IMR-90 (cell line): ENCODE measurements at regions not wholly inside any gene's neighbourhood (a gene's known extent, or its start where the extent isn't known, plus 50 kb on each side); places are given as distances from the start of the nearest gene placed in this dataset.
A peak's percentile ranks its signal among the peaks of the same experiment; 100 is the strongest.

Experiments
- ATAC-seq: fragments of 200-7000 bp; cut with Tn5 transposase; 2 replicates; pipeline ENCODE4 v1.9.1; 2020; ENCODE audit warnings: low read depth, mild to moderate bottlenecking, moderate library complexity
- BruUV-seq: library from RNA; stranded (reverse); fragments of 400-500 nt; replicated peaks from 2 replicates; lab custom pipeline; 2021; lab: Mats Ljungman, UMichigan
- CTCF ChIA-PET: fragments of 300-600 bp; formaldehyde crosslinking; extraction: SDS; loops from one replicate; lab custom pipeline; 2021; ENCODE audit warnings: antibody characterized with exemption; lab: Yijun Ruan, JAX
- POLR2A ChIA-PET: fragments of 300-600 bp; sonication (Branson Sonifier 250); formaldehyde crosslinking; loops from one replicate; lab custom pipeline; 2022; ENCODE audit warnings: antibody characterized with exemption; ENCODE audit not compliant: unreplicated experiment; lab: Charles Lee
- DNase-seq: peaks from one replicate; pipeline ENCODE4 v3.0.0; 2013
- H2AFZ ChIP-seq: replicated peaks from 2 replicates; pipeline ENCODE3; 2013; ENCODE audit warnings: low read length, mild to moderate bottlenecking; ENCODE audit not compliant: poor library complexity
- H2AK5ac ChIP-seq: 2 replicates; pipeline ENCODE4 v1.6.1; 2013; ENCODE audit warnings: low read depth, low read length, inconsistent platforms
- H2AK9ac ChIP-seq: replicated peaks from 2 replicates; pipeline ENCODE3; 2013; ENCODE audit warnings: mild to moderate bottlenecking, low read depth, low read length, moderate library complexity; ENCODE audit not compliant: poor library complexity
- H2BK120ac ChIP-seq: 2 replicates; pipeline ENCODE4 v1.6.1; 2013; ENCODE audit warnings: low read depth, low read length, inconsistent platforms
- H2BK15ac ChIP-seq: 3 replicates; pipeline ENCODE4 v1.6.1; 2013; ENCODE audit warnings: low read depth, low read length, inconsistent platforms
- H2BK20ac ChIP-seq: 2 replicates; pipeline ENCODE4 v1.6.1; 2013; ENCODE audit warnings: low read depth, mild to moderate bottlenecking, inconsistent platforms, low read length, moderate library complexity
- H2BK5ac ChIP-seq: 2 replicates; pipeline ENCODE4 v1.6.1; 2013; ENCODE audit warnings: mild to moderate bottlenecking, low read depth, low read length, inconsistent platforms; ENCODE audit not compliant: poor library complexity, severe bottlenecking
- H3K14ac ChIP-seq: replicated peaks from 2 replicates; pipeline ENCODE4 v1.6.1; 2013; ENCODE audit warnings: low read depth, low read length, inconsistent platforms
- H3K18ac ChIP-seq: 2 replicates; pipeline ENCODE4 v1.6.1; 2013; ENCODE audit warnings: low read depth, low read length, control low read depth
- H3K23ac ChIP-seq: 2 replicates; pipeline ENCODE4 v1.6.1; 2013; ENCODE audit warnings: low read depth, low read length, inconsistent platforms
- H3K27ac ChIP-seq: 2 replicates; pipeline ENCODE4 v1.5.1; 2013; ENCODE audit warnings: mild to moderate bottlenecking, control low read depth, low read length; ENCODE audit not compliant: insufficient read depth
- H3K27me3 ChIP-seq: 2 replicates; pipeline ENCODE4 v1.6.1; 2013; ENCODE audit warnings: low read length; ENCODE audit not compliant: control insufficient read depth, insufficient read depth
- H3K36me3 ChIP-seq: 2 replicates; pipeline ENCODE4 v1.6.1; 2013; ENCODE audit warnings: low read length, mixed read lengths; ENCODE audit not compliant: control insufficient read depth, insufficient read depth
- H3K4ac ChIP-seq: 2 replicates; pipeline ENCODE4 v1.6.1; 2013; ENCODE audit warnings: low read depth, low read length, inconsistent platforms
- H3K4me1 ChIP-seq: 2 replicates; pipeline ENCODE4 v1.6.1; 2013; ENCODE audit warnings: low read length, mixed read lengths; ENCODE audit not compliant: control insufficient read depth, insufficient read depth
- H3K4me2 ChIP-seq: 2 replicates; pipeline ENCODE4 v1.6.1; 2013; ENCODE audit warnings: low read depth, mild to moderate bottlenecking, control low read depth, low read length, moderate library complexity
- H3K4me3 ChIP-seq: 2 replicates; pipeline ENCODE4 v1.5.1; 2013; ENCODE audit warnings: low read depth, mild to moderate bottlenecking, control low read depth, low read length, moderate library complexity; ENCODE audit not compliant: insufficient read depth
- H3K56ac ChIP-seq: 2 replicates; pipeline ENCODE4 v1.6.1; 2013; ENCODE audit warnings: low read length, inconsistent platforms; ENCODE audit not compliant: insufficient read depth; ENCODE audit errors: extremely low read depth
- H3K79me1 ChIP-seq, 2 experiments: 2 replicates each; pipeline ENCODE4 v1.6.1; 2013; ENCODE audit warnings: low read length in 2 of 2, inconsistent platforms in 1 of 2, low read depth in 1 of 2
- H3K9ac ChIP-seq: 2 replicates; pipeline ENCODE4 v1.6.1; 2013; ENCODE audit warnings: low read depth, low read length, control low read depth
- H3K9me1 ChIP-seq: 2 replicates; pipeline ENCODE4 v1.6.1; 2013; ENCODE audit warnings: low read length, inconsistent platforms; ENCODE audit not compliant: insufficient read depth
- H3K9me3 ChIP-seq: 2 replicates; pipeline ENCODE4 v1.6.1; 2013; ENCODE audit warnings: low read length; ENCODE audit not compliant: control insufficient read depth, insufficient read depth
- H4K20me1 ChIP-seq: 2 replicates; pipeline ENCODE4 v1.6.1; 2013; ENCODE audit warnings: low read length, inconsistent platforms; ENCODE audit not compliant: insufficient read depth
- H4K5ac ChIP-seq: 2 replicates; pipeline ENCODE4 v1.6.1; 2013; ENCODE audit warnings: mild to moderate bottlenecking, low read depth, low read length, control low read depth
- H4K8ac ChIP-seq, 2 experiments: 2 replicates each; pipeline ENCODE4 v1.6.1; 2013; ENCODE audit warnings: low read depth in 2 of 2, low read length in 2 of 2, control low read depth in 1 of 2, inconsistent platforms in 1 of 2
- H4K91ac ChIP-seq: 2 replicates; pipeline ENCODE4 v1.6.1; 2013; ENCODE audit warnings: low read depth, low read length, inconsistent platforms; ENCODE audit not compliant: insufficient read depth
- BHLHE40 ChIP-seq: fragments of 150-350 bp; IDR thresholded peaks from 2 replicates; pipeline ENCODE4 v1.6.1; 2016; ENCODE audit warnings: mild to moderate bottlenecking, low read depth, low read length
- CEBPB ChIP-seq: IDR thresholded peaks from 2 replicates; pipeline ENCODE4 v1.6.1; 2012; ENCODE audit warnings: low read depth, low read length, improper control_type of control experiment
- CHD1 ChIP-seq: IDR thresholded peaks from 2 replicates; pipeline ENCODE4 v1.6.1; 2012; ENCODE audit warnings: low read depth, low read length, improper control_type of control experiment
- FOS ChIP-seq: fragments of 150-350 bp; IDR thresholded peaks from 2 replicates; pipeline ENCODE4 v1.6.1; 2016; ENCODE audit warnings: low read depth, low read length
- MAFK ChIP-seq: IDR thresholded peaks from 2 replicates; pipeline ENCODE4 v1.6.1; 2012; ENCODE audit warnings: low read depth, low read length, improper control_type of control experiment
- MAZ ChIP-seq: IDR thresholded peaks from 2 replicates; pipeline ENCODE4 v1.6.1; 2012; ENCODE audit warnings: low read depth, mild to moderate bottlenecking, low read length, improper control_type of control experiment, moderate library complexity, borderline replicate concordance
- MXI1 ChIP-seq: IDR thresholded peaks from 2 replicates; pipeline ENCODE4 v1.6.1; 2012; ENCODE audit warnings: low read depth, mild to moderate bottlenecking, low read length, moderate library complexity, borderline replicate concordance
- NFE2L2 ChIP-seq: fragments of 150-350 bp; IDR thresholded peaks from 2 replicates; pipeline ENCODE4 v1.6.1; 2016; ENCODE audit warnings: low read depth, mild to moderate bottlenecking, low read length
- POLR2A ChIP-seq: IDR thresholded peaks from 2 replicates; pipeline ENCODE4 v1.6.1; 2012; ENCODE audit warnings: mild to moderate bottlenecking, low read depth, low read length
- RAD21 ChIP-seq: IDR thresholded peaks from 2 replicates; pipeline ENCODE4 v1.6.1; 2012; ENCODE audit warnings: low read length, improper control_type of control experiment
- RCOR1 ChIP-seq: IDR thresholded peaks from 2 replicates; pipeline ENCODE4 v1.6.1; 2012; ENCODE audit warnings: mild to moderate bottlenecking, low read length, improper control_type of control experiment; ENCODE audit not compliant: insufficient replicate concordance
- RFX5 ChIP-seq: IDR thresholded peaks from 2 replicates; pipeline ENCODE4 v1.8.0; 2012; ENCODE audit warnings: low read depth, mild to moderate bottlenecking, low read length, moderate library complexity
- SMC3 ChIP-seq: fragments of 150-350 bp; IDR thresholded peaks from 2 replicates; pipeline ENCODE4 v1.6.1; 2016; ENCODE audit warnings: low read depth, mild to moderate bottlenecking, antibody characterized with exemption, low read length, moderate library complexity
- WGBS, 2 experiments: methylation state at CpG; one replicate each; pipeline versions ENCODE4 v1.1.5 to v1.1.7; 2013; ENCODE audit warnings: missing lambda C conversion rate in 2 of 2; ENCODE audit not compliant: insufficient read length in 1 of 2; ENCODE audit errors: extremely low coverage in 2 of 2; 5-methylcytosine and 5-hydroxymethylcytosine counted together
- dilution Hi-C: fragments of 300-500 bp; cut with HindIII; formaldehyde crosslinking; loops from one replicate; pipeline ENCODE4 v1.14.3; 2018; ENCODE audit warnings: low sequenced_read_pairs; ENCODE audit not compliant: unreplicated experiment
- in situ Hi-C: fragments of 300-500 bp; cut with MboI; formaldehyde crosslinking; loops from 3 replicates; pipeline ENCODE4 v1.14.3; 2019; ENCODE audit warnings: low sequenced_read_pairs, inconsistent platforms, mixed read lengths
- intact Hi-C: fragments of 100-400 bp; cut with micrococcal nuclease; formaldehyde crosslinking; loops from 2 replicates; pipeline ENCODE4 v1.10.0; 2022
- TF ChIP-seq, protein P1 (sequence below): fragments of 150-350 bp; IDR thresholded peaks from 2 replicates; pipeline ENCODE4 v1.6.1; 2016; ENCODE audit warnings: low read depth, mild to moderate bottlenecking, low read length, moderate library complexity, borderline replicate concordance
- TF ChIP-seq, protein P2 (sequence below): fragments of 150-350 bp; IDR thresholded peaks from 2 replicates; pipeline ENCODE4 v1.6.1; 2017; ENCODE audit warnings: mild to moderate bottlenecking, antibody characterized with exemption, low read length, low read depth
- TF ChIP-seq, protein P3 (sequence below): conservative IDR thresholded peaks from 2 replicates; pipeline ENCODE4 v1.5.1; 2012; ENCODE audit warnings: mild to moderate bottlenecking, low read depth, low read length, improper control_type of control experiment

DNA sequence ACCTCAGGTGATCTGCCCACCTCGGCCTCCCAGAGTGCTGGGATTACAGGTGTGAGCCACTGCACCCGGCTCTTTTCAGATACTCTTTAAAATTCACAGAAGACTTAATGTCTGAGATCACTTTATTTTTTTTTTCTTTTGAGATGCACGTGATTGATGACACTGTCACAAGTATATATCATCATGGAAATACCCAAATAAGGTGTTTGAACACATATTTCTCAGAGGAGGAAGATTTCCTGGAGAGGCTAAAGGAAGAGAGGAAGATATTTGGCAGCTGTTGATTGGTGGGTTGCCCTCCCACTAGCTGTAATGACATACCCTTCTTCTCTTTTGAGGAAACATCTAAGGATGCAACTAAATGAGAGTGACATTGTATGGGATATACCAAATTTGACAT, 225.9 kb upstream of the CITED2 start:
- no peak overlapping the region for H2AFZ ChIP-seq
- H3K79me1 ChIP-seq = no peaks in the 10 kb centered on the region
- no peak overlapping the region for H3K4ac ChIP-seq
- H3K56ac ChIP-seq = no peak overlapping the region
- H3K4me2 ChIP-seq = no peak overlapping the region
- WGBS, 2 experiments = no CpG with 5 or more reads among the region's 3 CpGs
- peak overlapping the region; percentile 30; the same call in 1 of the 2 replicates for H2AK5ac ChIP-seq
- H2BK15ac ChIP-seq = no peak overlapping the region
- peaks cover 14% of the 10 kb centered on the region for H3K4me1 ChIP-seq
- no peak overlapping the region for H4K91ac ChIP-seq
- no peaks in the 10 kb centered on the region; the same call in 1 of the 2 replicates for H3K9me1 ChIP-seq
- no peak overlapping the region for H2BK20ac ChIP-seq
- intact Hi-C loops (no loop called here), dilution Hi-C loops (no loop called here), in situ Hi-C loops (no loop called here)
- no peak overlapping the region for H3K23ac ChIP-seq
- BruUV-seq = no TSS peak
- no peak overlapping the region for H3K18ac ChIP-seq
- no peak overlapping the region for H3K27ac ChIP-seq
- no peak overlapping the region for H4K8ac ChIP-seq
- H3K36me3 ChIP-seq = no peaks in the 10 kb centered on the region
- TF ChIP-seq RFX5 (no peak), RAD21 (no peak), CEBPB (no peak), MXI1 (no peak), POLR2A (no peak), MAFK (no peak), SMC3 (no peak), BHLHE40 (no peak), RCOR1 (no peak), FOS (no peak), MAZ (no peak), CHD1 (no peak), NFE2L2 (no peak)
- TF ChIP-seq, protein P1, sequence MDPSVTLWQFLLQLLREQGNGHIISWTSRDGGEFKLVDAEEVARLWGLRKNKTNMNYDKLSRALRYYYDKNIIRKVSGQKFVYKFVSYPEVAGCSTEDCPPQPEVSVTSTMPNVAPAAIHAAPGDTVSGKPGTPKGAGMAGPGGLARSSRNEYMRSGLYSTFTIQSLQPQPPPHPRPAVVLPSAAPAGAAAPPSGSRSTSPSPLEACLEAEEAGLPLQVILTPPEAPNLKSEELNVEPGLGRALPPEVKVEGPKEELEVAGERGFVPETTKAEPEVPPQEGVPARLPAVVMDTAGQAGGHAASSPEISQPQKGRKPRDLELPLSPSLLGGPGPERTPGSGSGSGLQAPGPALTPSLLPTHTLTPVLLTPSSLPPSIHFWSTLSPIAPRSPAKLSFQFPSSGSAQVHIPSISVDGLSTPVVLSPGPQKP = no peak
- TF ChIP-seq, protein P2, sequence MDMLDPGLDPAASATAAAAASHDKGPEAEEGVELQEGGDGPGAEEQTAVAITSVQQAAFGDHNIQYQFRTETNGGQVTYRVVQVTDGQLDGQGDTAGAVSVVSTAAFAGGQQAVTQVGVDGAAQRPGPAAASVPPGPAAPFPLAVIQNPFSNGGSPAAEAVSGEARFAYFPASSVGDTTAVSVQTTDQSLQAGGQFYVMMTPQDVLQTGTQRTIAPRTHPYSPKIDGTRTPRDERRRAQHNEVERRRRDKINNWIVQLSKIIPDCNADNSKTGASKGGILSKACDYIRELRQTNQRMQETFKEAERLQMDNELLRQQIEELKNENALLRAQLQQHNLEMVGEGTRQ = no peak
- TF ChIP-seq, protein P3, sequence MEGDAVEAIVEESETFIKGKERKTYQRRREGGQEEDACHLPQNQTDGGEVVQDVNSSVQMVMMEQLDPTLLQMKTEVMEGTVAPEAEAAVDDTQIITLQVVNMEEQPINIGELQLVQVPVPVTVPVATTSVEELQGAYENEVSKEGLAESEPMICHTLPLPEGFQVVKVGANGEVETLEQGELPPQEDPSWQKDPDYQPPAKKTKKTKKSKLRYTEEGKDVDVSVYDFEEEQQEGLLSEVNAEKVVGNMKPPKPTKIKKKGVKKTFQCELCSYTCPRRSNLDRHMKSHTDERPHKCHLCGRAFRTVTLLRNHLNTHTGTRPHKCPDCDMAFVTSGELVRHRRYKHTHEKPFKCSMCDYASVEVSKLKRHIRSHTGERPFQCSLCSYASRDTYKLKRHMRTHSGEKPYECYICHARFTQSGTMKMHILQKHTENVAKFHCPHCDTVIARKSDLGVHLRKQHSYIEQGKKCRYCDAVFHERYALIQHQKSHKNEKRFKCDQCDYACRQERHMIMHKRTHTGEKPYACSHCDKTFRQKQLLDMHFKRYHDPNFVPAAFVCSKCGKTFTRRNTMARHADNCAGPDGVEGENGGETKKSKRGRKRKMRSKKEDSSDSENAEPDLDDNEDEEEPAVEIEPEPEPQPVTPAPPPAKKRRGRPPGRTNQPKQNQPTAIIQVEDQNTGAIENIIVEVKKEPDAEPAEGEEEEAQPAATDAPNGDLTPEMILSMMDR = no peak
- no peak overlapping the region for H3K4me3 ChIP-seq
- no peak for DNase-seq
- peak overlapping the region; percentile 58; the same call in 1 of the 2 replicates for H2BK120ac ChIP-seq
- no peak overlapping the region for H2BK5ac ChIP-seq
- no peaks in the 10 kb centered on the region for H4K20me1 ChIP-seq
- H3K14ac ChIP-seq = no peak overlapping the region
- ATAC-seq = no peak
- no peak overlapping the region for H2AK9ac ChIP-seq
- H4K5ac ChIP-seq = no peak overlapping the region
- CTCF ChIA-PET = no interaction called here
- no peaks in the 10 kb centered on the region for H3K9me3 ChIP-seq
- H3K9ac ChIP-seq = no peak overlapping the region
- POLR2A ChIA-PET = no interaction called here
- H3K27me3 ChIP-seq = no peaks in the 10 kb centered on the region
